Activated CD4-positive, CD25-positive, alpha-beta regulatory T cell treated with anti-CD3 and anti-CD28 coated beads, Interleukin-2, amount 50 U/mL, for 16 hours (primary cell): ENCODE measurements at regions not wholly inside any gene's neighbourhood (a gene's known extent, or its start where the extent isn't known, plus 50 kb on each side); places are given as distances from the start of the nearest gene placed in this dataset.

Experiments
- DNase-seq: peaks from one replicate; pipeline ENCODE4 v3.0.0-alpha.2; 2020; ENCODE audit warnings: low read depth, low spot score

DNA sequence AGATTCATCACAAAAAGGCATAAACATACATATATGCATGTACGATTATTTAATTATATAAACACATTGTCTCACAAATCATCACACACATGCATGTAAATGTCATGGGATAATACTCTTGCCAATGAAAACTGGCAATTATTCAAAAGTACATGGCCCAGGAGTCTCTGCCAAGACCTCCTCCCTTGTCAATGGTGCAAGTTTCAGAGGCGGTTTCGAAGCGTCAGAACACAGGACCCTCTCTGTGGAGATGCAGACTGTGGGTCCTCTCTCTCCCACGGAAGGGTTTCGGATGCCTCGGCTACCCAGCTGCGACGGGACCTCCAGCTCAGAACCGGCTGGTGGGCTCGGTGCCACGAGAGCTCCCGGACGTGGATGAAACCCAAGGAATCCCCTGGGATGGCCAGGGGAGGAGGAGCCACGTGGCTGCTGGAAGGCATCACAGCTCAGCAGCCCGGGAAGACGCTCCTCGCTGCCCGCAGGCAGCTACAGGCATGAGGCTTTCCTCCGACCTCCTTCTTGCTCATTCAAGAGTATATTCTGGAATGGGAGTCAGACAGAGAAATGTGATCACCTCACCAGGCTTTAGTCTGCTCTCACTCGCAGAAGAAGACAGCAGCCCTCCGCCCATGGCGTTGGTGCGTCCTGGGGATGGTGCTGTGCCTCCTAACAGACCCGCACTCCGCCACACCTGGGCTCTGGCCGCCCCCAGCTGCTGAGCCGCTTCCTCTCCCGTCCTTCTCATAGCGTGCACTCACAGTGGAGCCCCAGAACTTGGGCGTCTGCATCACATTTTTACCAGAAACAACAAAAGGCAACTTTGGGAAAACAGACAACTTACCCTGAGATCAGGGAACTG is 308.8 kb downstream of the IRX2 start:
- DNase-seq = no peak

DNA sequence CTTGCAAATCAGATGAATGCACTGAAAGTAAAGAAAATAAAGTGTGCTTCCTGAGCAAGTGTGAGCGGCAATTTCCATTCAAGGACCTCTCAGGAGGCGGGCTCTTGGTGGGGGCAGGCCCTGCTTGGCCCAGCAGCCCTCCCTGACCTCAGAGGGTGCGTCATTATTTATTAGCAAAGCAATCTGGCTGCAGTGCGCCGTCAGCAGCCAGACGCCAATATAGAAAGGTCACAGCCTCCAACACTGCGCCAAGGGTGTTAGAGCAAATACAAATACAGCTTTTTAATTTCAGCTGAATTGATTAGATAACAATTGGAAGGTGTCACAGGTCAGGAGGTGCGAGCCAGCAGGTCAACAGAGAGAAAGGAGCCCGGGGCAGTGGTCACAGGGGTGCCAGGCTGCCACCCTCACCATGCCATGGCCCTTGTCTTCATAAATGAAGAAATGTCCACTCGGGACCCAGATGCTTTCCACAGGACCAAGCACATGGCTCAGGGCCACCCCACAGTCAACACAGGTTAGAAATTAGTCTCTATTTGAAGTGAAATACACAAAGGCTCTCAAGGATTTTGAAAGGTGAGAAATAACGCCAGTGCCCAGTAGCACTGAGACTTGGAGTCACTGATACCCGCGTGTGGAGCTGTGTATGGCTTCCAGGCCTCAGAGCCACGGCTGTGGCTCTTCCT is 309.8 kb downstream of the IRX2 start:
- no peak for DNase-seq

DNA sequence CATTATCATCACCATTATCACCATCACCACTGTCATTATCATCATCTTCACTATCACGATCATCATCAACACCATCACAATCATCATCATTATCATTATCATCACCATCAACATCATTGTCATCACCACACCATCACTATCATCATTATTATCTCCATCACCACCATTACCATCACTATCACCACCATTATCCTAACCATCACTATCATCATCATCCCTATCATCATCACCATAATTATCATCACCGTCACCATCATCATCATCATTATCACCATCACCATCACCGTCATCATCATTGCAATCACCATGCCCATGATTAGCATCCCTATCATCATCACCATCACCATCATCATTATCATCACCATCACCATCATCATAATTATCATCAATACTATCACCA is 311.9 kb downstream of the IRX2 start:
- no peak for DNase-seq

DNA sequence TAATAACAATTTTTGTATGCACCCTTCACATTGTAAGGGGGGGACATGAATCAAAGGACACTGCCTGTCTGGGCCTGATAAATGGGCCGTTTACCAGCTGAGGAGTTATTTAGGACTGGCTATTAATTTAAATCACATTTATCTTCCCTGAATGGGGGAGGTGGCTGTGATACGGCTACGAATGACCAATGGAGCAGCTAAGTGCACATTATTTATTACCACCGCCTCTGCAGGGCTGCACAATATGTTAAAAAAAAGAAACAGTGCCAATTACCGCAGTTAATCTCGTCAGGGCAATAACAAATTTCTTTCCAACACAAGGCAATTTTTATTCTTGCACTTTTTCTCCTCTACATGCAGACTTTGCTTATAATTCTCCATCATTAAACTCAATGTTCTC is 318.4 kb downstream of the IRX2 start:
- no peak for DNase-seq

DNA sequence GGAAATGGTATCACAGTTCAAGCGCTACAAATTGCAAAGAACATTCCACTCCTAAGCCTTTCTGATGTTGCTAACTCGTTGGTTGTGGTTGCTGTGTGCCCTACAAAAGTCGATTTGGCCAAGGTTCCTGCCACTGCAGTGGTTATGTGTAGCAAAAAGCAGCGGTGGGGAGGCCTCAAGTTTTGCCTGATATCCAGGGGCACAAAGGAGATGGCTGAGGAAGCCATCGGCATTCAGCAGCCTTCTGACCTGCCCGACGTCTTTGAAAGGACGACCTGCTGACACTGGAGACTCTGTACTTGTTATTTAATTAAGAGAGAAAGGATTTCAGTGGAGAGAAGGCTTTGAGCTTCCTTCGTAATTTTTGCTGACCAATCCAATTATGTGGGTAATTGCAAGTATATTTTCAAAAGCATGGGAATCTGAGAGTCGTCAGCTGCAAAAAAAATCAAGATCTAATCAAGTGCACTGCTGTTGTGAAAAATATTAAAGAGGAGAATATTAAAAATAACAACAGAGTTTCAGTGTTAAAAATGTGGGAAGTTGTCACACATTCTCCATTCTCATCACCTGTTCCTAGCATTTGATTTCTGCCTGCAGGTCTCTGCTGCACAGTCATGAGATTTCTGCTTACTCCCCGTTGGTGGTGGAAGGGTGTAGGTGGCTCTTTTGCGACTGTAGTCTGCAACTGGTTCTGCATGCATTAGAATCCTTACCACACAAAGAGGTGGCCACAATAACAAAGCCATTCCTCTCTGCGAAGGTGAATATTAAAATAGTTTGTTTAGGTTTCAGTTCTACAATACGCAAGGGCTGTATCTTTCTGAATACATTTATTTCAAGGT is 319.2 kb downstream of the IRX2 start:
- DNase-seq = no peak

DNA sequence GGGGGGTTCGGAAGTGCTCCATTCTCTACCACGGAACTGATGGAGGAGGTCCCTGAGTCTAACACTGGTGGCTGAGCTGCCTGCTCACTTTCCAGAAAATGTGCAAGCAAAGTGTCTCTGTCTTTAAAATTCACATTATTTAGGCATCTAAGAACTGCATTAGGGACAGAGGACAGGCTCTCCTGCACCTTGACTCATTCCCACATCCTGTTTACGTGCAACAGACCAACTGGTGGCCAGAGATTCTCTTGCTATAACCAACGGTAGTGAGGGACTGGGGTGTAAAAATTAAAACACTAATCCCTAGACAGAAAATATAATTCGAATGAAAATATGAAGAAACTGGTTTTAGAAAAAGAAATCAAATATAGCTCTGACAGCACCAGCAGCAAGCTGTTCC is 320.9 kb downstream of the IRX2 start:
- no peak for DNase-seq

DNA sequence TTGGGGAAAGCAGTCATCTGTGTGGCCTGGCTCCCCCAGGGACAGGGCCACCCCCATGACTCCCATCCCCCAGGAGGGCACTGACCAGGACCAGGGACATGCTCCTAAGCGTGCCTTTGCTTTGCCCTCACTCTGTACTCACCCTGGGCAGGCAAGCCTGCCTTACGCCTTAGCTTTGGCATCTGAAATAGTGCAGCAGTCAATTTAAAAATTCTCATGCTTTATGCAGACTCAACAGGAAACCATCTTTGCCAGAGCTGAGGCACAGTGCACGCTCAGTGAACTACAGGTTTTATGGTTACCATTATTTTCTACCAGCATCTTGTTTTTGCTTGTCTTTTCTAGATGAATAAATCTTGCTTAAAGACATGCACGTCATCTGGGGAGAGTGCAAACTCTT is 323.5 kb downstream of the IRX2 start:
- DNase-seq = no peak

DNA sequence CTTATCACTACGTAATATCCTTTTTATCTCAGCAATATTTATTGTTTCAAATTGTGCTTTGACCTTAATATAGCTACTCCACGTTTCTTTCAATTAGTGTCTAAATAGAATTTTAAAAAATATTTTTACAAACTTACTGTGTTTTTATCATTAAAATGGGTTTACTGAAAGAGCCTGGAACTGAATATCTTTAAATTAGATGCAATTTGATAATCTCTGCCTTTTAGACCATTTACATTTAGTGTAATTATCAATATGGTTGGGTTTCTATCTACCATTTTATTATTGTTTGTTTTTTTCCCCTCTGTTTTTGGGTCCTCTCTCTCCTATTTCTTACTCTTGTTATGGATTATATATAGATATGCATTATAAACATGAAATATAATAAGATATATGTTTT is 327.8 kb downstream of the IRX2 start:
- DNase-seq = no peak

DNA sequence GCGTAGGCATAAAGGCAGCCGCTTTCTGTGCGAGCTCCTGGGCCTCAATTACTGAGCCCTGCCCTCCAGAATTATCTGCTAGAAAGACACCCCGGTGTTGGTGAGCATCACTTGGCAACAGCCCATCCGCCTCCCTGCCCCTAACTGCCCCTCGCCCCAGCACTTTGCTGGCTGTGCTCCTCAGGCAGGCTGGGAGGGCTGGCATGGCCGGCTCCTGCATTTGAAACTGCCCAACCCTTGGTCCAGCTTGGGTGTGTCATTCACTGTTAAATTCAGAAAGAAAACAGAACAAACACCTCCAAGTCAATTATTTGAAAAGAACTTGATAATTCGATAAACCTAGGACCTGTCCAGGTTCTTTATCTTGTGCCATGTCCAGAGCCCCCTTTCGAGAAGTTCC is 334.2 kb downstream of the IRX2 start:
- no peak for DNase-seq

DNA sequence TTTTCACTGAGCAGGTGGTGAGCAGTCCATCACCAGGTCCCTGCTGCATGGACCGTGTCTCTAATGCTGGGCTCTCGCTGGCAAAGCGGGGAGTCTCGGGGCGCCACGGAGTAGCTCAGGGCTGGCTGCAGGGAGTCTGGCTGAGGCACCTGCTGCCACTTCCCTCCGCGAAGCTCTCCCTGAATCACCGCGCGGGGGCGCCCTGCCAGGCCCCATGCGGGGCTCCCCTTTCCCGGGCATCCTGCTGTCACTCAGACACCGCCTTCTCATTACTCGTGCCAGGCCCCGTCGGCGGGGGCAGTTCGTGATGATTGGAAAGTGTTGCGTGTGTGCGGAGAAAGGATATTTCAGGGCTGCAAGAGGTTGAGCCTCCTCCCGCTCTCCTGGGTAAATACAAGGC is 335.8 kb downstream of the IRX2 start:
- no peak for DNase-seq

DNA sequence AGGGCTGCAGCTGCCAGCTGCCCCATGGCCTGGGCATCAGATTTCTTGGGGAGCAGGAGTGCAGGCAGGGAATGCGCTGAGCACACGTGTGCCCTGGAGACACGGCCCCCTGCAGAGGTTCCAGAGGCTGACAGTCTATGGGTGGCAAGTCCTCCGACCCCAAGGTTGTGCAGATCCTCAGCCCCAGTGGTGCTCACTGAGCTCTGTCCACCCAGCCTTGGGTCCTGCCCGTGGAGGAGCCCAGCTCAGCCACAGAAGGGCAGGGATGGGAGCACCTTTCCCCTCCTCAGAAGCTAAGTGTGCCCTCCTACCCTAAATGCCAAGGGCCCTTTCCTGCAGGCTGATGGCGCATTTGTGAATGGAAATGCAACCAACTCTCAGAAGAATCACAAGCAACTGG is 341.0 kb downstream of the IRX2 start:
- DNase-seq = no peak

DNA sequence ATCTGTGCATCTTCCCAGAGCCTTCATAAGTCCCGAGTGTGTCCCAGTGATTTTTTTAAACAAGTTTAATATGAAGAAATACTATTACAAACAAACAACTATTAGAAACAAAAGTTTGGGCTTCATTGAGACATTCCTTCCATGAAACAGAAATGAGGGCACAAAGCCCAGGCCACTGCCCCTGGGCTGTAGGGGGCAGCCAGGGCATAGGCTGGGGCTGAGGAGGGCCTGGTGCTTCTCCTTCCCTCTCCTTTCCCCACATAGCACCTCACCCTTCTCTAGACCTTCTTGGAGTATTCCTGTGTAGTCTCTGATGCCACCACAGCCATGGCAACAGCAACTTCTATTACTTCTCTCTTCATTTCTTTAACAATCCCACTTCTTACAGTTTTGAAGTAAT is 348.2 kb downstream of the IRX2 start:
- DNase-seq = no peak

DNA sequence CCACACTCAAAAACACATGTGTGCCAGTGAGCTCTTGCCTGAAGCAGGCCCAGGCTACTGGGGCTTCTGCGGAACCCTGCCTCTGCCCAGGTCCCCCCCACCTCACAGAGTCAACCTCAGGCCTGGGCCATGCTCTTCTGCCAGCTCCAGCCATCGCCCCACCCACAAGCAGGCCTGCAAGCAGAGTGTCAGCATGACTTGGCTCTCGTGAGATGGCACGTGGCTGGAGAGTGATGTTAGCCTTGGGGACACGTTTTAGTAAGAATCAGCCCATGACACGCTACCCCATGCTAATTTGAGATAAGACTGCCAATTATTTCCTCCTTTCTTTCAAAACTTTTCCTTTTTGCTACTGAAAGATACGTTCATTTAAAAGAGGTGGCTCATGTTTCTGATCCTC is 351.7 kb downstream of the IRX2 start:
- no peak for DNase-seq

DNA sequence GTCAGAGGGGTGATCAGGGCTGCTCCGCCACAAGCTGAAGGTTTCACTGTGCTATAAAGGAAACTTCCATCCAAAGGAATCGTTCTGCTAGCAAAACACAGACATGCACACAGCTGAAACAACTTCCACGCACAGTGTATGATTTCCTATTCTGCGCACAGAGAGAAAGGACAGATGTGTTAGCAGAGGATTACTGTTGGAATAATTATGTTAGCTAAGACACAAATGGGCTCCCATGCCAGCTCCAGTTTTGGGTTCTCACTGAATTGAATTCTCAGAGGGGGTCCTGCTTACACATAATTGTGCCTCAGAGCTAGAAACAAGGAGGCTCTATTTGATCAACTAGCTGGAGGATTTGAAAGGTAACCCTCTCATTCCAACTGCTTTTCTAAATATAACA is 352.4 kb downstream of the IRX2 start:
- no peak for DNase-seq

DNA sequence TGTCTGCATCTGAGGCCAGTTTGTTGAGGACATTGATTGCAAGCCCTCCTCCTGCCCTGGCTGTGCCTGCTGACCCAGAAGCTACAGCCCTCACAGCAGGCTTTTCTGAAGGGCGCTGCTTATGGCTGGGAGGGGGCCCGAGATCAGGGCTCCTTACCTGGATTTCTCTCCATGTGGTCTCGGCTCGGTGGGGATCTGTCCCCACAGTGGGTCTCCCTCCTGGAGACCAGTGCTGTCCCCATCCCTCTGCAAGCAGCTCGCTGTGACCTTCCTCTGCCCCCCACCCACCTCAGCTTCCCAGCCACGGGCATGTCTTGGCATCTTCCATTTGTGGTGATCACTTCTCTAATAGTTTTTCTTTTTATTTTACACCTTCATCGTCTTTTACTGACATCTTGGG is 357.9 kb downstream of the IRX2 start:
- DNase-seq = no peak

DNA sequence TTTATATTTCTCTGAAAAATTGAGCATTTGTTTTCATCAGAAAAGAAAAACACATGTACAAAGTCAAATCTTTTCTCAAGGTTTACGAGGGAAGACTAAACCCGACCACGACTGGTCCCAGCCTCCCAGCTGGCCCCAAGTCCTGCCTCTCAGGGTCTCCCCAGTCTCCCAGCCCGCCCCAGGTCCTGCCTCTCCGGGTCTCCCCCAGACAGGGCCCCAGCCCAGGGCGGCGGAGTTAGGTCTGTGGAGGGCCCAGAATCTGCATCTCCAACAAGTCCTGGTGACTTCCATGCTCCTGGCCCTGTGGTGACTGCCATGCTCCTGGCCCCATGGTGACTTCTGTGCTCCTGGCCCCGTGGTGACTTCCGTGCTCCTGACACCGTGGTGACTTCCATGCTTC is 359.9 kb downstream of the IRX2 start:
- DNase-seq = no peak

DNA sequence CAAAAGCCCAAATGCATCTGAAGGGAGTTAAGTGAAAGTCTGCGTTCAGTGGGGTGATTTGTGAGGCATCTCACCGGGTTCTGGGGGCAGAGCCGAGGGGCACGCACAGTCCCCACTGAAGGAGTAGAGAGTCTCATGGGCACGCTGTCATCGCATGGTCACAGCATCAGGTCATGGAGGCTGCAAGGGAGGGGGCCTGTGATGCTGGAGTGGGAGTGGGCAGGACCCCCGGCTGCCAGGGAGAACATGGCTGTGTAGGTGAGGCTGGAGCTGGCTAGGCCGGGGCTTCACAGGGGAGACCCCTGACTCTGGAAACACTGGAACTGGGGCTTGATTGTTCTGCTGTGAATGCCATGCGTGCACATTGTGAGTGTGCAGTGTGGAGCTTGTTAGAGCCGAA is 360.5 kb downstream of the IRX2 start:
- DNase-seq = no peak

DNA sequence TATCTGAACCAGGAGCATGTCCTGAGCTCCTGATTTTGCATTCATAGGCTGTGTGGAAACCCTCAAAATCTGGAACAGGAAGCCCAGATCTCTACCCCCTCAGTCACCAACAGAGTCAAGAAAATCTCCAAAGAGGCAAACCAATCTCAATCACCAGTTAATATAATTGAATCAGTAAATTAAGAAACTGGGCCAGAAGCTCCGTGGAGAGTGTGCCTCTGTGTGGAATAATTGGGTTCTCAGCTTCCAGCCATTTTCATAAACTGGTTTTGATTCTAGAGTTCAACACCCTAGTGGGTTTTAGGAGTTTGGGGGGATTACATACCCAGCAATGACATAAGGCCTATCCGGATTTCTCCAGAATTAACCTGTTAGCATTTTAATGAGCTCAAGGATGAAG is 362.9 kb downstream of the IRX2 start:
- DNase-seq = no peak

DNA sequence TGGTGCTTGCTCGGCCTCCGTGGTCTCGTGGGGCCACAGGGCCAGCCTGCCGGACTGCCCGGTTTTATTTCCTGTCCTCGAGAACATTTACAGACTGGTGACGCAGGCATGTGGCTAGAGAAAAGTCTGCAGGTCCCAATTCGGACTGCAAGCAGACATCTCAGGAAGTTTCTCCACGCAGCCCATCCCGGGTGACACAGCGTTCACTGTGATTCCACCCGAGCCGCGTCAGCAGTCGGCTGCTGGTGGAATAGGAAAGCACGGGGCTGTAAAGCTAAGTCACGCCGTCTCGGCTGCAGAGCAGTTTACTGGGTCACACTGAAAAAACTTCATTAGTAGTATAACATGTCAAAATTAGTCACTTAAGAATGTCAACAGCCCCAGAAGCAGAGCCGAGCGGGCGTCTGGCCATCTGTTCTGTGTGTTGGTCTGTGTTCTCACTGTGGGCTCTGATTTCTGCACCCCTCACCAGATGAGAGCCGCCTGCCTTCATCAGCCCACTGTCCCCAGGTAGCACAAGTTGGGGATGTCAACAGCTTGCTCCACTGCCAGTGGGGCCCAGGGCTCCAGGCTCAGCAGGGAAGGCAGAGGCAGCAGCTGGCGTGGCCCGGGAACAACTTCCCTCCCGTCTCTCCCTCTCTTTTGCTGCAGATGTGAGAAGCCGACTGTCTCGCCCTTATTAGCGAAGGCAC is 363.7 kb downstream of the IRX2 start:
- no peak for DNase-seq

DNA sequence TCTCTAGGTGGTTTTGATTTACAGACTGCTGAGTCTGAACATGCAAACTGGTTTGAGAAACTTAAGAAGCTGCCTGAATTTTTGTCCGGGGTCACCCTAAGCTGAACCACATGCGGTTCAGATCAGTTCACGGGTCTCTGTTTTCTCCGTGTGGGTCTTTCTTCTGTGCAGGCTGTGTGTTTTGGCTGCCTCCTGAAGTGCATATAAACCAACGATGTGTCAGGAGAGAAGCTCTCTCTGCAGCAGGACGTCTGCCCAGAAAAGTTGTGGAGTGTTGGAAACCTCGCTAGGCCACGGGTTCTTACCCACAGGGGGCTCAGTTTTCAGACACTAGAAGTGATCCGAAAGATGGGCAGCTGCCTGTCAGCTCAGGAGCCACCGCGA is 364.2 kb downstream of the IRX2 start:
- DNase-seq = no peak

DNA sequence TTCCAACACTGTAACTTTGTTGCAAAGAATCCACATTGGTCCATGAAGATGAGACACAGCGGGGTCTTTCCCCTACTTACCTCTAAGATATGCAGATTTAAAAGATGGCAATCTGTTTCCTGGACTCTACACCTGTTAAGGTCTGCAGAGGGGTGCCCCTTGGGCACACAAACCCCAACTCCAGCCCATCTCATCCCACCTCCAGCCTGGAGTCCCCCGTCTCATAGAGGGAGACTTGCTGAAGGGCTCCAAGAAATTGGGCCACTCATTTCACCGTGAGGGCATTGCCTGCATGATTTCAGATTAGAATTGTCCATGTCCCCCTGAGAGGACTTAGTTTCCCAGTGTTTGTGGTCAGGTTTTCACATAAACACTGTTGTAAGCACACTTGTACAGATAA is 365.7 kb downstream of the IRX2 start:
- DNase-seq = no peak

DNA sequence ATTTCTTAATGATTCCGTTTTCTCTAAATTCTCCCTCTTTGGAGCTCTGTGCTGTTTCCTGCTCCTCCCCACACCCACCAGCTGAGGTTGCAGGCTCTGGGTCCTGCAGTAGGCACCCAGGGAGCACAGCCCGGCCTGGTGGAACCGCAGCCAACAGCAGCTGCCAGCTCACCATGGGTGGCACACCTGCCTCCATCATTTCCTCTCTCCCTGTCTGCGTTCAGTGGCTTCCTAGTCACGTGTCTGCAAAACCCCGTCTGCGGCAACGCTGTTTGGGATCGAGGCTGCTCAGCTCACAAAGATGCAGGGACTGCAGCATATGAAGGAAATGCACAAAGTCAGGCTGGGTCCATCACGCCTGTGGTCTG is 367.8 kb downstream of the IRX2 start:
- no peak for DNase-seq
